C4-2B (cell line): ENCODE measurements at regions not wholly inside any gene's neighbourhood (a gene's known extent, or its start where the extent isn't known, plus 50 kb on each side); places are given as distances from the start of the nearest gene placed in this dataset.

ENCODE experiments used
- ZFX ChIP-seq: fragments of 450-650 bp; IDR thresholded peaks from 2 replicates; pipeline ENCODE4 v1.6.1; 2017
- TF ChIP-seq, protein P1 (sequence below): fragments of 450-650 bp; conservative IDR thresholded peaks from 2 replicates; pipeline ENCODE4 v1.5.1; 2017; ENCODE audit warnings: mild to moderate bottlenecking

DNA sequence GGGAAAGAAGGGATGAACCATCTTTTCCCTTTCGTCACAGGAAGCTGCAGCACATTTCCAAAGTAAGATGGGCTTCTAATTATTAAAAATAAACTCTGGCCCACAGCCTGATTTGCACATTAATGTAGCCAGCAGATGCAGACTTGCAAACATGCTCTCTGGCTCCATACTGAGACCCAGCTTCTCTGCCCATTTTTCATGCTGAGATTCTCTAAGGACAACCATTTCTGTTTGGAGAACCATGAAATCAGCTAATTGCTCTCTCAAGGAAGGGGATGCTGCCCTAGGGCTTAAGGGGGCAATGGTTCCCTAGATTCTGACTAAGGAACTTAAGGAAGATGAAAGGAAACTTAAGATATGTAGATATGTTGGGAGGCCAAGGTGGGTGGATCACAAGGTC, 63.0 kb upstream of the CES5A start:
- TF ChIP-seq, protein P1, sequence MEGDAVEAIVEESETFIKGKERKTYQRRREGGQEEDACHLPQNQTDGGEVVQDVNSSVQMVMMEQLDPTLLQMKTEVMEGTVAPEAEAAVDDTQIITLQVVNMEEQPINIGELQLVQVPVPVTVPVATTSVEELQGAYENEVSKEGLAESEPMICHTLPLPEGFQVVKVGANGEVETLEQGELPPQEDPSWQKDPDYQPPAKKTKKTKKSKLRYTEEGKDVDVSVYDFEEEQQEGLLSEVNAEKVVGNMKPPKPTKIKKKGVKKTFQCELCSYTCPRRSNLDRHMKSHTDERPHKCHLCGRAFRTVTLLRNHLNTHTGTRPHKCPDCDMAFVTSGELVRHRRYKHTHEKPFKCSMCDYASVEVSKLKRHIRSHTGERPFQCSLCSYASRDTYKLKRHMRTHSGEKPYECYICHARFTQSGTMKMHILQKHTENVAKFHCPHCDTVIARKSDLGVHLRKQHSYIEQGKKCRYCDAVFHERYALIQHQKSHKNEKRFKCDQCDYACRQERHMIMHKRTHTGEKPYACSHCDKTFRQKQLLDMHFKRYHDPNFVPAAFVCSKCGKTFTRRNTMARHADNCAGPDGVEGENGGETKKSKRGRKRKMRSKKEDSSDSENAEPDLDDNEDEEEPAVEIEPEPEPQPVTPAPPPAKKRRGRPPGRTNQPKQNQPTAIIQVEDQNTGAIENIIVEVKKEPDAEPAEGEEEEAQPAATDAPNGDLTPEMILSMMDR, result no peak
- no peak for TF ChIP-seq ZFX
